Mucosa of descending colon (tissue), 3 donors: ENCODE measurements at regions not wholly inside any gene's neighbourhood (a gene's known extent, or its start where the extent isn't known, plus 50 kb on each side); places are given as distances from the start of the nearest gene placed in this dataset.
A peak's percentile ranks its signal among the peaks of the same experiment; 100 is the strongest.

Experiments used
- ATAC-seq: fragments of 200-7000 bp; cut with Tn5 transposase; one replicate; pipeline ENCODE4 v1.9.1; 2020; ENCODE audit warnings: mild to moderate bottlenecking, moderate library complexity
- DNase-seq, 3 donors: peaks; one replicate each; pipeline ENCODE4 v3.0.0-alpha.2; 2020
- H3K36me3 ChIP-seq: fragments of 200-600 bp; one replicate; pipeline ENCODE4 v1.8.0; 2021; ENCODE audit warnings: low read depth, mild to moderate bottlenecking
- H3K4me1 ChIP-seq: fragments of 200-600 bp; one replicate; pipeline ENCODE4 v1.8.0; 2021; ENCODE audit warnings: low read depth, mild to moderate bottlenecking
- H3K4me3 ChIP-seq: fragments of 200-600 bp; one replicate; pipeline ENCODE4 v1.8.0; 2021; ENCODE audit warnings: mild to moderate bottlenecking
- H3K9me3 ChIP-seq: fragments of 200-600 bp; one replicate; pipeline ENCODE4 v1.8.0; 2021; ENCODE audit warnings: mild to moderate bottlenecking
- CTCF ChIP-seq: fragments of 200-600 bp; IDR thresholded peaks from one replicate; pipeline ENCODE4 v1.8.0; 2022; ENCODE audit warnings: antibody characterized with exemption, mild to moderate bottlenecking
- intact Hi-C, 2 donors: fragments of 100-400 bp; cut with DNase I in 1 of 2; cut with micrococcal nuclease in 1 of 2; formaldehyde crosslinking; loops; one replicate each; pipeline versions ENCODE4 v1.11.0 to v1.11.1; 2022; cut with DNase I, micrococcal nuclease
- donor health status: DM: no; HTN: no; CAD: no; lungs with moderate emphysema.
- donor health status: DM: no; HTN: no; CAD: no.
- donor health status: DM: no; HTN: yes; CAD: no.

GRCh38 chr17:71267668-71268067 lies 853.2 kb upstream of the SOX9 start:
- no peak for DNase-seq
- no peak overlapping the region for H3K4me3 ChIP-seq
- no peak for TF ChIP-seq CTCF
- no peaks in the 10 kb centered on the region for H3K4me1 ChIP-seq
- H3K9me3 ChIP-seq: peaks cover 5% of the 10 kb centered on the region
- no peaks in the 10 kb centered on the region for H3K36me3 ChIP-seq
- intact Hi-C loops: no loop called here
- no peak for ATAC-seq

DNA sequence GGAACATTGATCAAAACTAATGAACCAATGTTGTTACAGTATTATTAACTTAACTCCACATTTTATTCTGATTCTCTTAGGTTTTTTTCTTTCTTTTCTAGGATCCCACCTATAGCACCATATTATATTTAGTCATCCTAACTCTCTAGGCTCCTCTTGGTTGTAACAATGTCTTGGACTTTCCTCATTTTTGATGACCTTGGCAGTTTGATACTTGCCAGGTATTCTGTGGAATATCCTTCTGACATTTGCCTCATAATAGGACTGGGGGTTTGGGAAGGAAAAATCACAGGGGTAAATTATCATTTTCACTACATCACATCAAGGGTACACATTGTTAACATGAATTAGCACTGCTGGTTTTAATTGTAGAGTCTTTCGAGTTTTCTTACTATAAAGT lies 851.6 kb upstream of the SOX9 start:
- intact Hi-C loops: no loop called here
- peaks cover 5% of the 10 kb centered on the region for H3K9me3 ChIP-seq
- no peaks in the 10 kb centered on the region for H3K4me1 ChIP-seq
- H3K4me3 ChIP-seq: no peak overlapping the region
- DNase-seq (no peak), ATAC-seq (no peak)
- TF ChIP-seq CTCF: no peak
- no peaks in the 10 kb centered on the region for H3K36me3 ChIP-seq

DNA sequence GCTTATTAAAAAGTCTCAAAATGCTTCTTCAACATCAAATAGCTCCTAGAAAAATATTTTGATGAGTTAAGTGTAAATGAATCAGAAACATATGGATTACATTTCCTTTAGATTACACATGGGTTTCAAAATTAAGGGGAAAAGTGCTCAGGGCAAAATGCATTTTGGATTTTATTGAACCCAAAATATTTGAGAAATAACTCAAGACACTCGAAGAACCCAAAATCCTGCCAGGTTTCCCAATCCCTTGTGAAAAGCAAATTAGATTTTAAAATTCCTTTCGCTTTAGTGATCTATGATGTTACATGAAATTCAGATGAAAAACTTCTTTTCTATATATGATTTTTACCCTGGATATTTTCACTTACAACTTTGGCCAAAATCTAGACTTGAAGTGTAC lies 847.4 kb upstream of the SOX9 start:
- Histone ChIP-seq H3K9me3 (no peaks in the 10 kb centered on the region), H3K36me3 (no peaks in the 10 kb centered on the region), H3K4me3 (no peak overlapping the region), H3K4me1 (no peaks in the 10 kb centered on the region)
- no peak for DNase-seq
- intact Hi-C loops: no loop called here
- ATAC-seq: no peak
- no peak for TF ChIP-seq CTCF

- intact Hi-C loops: no loop called here
- ATAC-seq: peak; percentile 64
- Histone ChIP-seq H3K4me3 (no peak overlapping the region), H3K4me1 (no peaks in the 10 kb centered on the region), H3K9me3 (no peaks in the 10 kb centered on the region), H3K36me3 (no peaks in the 10 kb centered on the region)
- DNase-seq: no peak
- TF ChIP-seq CTCF: no peak
These were observed 844.7 kb upstream of the SOX9 start for GRCh38 chr17:71276079-71276478.

GRCh38 chr17:71283486-71283885 lies 837.3 kb upstream of the SOX9 start:
- no peaks in the 10 kb centered on the region for H3K4me1 ChIP-seq
- H3K36me3 ChIP-seq: no peaks in the 10 kb centered on the region
- ATAC-seq: no peak
- intact Hi-C loops: no loop called here
- TF ChIP-seq CTCF: no peak
- no peak overlapping the region for H3K4me3 ChIP-seq
- no peak for DNase-seq
- H3K9me3 ChIP-seq: no peaks in the 10 kb centered on the region

- Histone ChIP-seq H3K36me3 (no peaks in the 10 kb centered on the region), H3K4me3 (no peak overlapping the region), H3K4me1 (no peaks in the 10 kb centered on the region), H3K9me3 (no peaks in the 10 kb centered on the region)
- ATAC-seq (no peak), DNase-seq (no peak)
- TF ChIP-seq CTCF: no peak
- intact Hi-C loops: no loop called here
These were observed 836.6 kb upstream of the SOX9 start for GRCh38 chr17:71284032-71284755.
